ENCODE measurements at regions not wholly inside any gene's neighbourhood (a gene's known extent, or its start where the extent isn't known, plus 50 kb on each side); places are given as distances from the start of the nearest gene placed in this dataset.
A peak's percentile ranks its signal among the peaks of the same experiment; 100 is the strongest.

DNA sequence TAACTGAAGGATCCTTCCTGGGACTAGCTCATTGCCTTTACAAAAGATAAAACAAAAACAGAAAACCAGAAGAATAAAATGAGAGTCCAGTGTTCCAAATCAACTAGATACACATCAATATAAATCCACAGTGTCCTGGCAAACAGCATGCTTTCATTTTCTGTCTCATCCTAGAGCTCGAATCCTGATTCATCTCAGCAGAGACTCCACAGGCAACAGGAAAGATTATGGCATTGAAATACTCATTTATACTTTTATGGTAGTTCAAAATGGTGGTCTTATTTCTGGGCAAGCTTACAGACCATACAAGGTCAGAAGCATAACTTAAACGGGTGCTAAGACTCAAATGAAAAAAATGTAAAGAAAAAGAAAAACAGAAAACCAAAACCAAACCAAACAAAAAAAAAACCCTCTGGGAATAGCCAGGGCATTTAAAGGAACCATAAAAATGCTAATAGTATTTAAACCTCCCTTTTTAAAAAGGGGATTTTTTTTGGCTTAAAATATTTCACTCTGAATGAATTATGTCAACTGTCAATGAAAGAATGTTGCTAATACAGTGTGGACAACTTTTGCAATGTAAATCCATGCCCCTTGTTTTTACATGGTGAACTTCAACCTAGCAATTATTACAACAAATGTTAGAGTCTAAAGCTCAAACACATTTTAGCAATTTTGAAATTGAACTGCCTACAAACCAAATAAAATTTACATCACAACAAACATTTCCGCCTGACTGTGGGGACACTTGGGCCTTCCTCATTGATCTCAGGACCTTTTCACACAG, 57.9 kb downstream of the GPR101 start:
- TF ChIP-seq, protein P1, sequence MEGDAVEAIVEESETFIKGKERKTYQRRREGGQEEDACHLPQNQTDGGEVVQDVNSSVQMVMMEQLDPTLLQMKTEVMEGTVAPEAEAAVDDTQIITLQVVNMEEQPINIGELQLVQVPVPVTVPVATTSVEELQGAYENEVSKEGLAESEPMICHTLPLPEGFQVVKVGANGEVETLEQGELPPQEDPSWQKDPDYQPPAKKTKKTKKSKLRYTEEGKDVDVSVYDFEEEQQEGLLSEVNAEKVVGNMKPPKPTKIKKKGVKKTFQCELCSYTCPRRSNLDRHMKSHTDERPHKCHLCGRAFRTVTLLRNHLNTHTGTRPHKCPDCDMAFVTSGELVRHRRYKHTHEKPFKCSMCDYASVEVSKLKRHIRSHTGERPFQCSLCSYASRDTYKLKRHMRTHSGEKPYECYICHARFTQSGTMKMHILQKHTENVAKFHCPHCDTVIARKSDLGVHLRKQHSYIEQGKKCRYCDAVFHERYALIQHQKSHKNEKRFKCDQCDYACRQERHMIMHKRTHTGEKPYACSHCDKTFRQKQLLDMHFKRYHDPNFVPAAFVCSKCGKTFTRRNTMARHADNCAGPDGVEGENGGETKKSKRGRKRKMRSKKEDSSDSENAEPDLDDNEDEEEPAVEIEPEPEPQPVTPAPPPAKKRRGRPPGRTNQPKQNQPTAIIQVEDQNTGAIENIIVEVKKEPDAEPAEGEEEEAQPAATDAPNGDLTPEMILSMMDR (IDR thresholded peaks at IDR 0.05) = no peak

DNA sequence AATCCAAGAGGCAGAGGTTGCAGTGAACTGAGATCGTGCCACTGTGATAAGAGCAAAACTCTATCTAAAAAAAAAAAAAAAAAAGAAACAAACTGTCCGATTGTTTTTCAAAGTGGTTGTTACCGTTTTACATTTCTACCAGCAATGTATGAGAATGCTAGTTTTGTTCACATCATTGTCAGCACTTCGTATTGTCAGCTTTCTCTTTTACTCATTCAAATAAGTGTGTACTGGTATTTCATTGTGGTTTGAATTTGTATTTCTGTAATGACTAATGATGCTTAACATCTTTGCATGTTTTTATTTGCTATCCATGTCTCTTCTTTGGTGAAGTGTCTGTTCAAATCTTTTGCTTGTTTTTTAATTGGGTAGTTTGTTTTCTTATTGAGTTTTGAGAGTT, 65.8 kb downstream of the GPR101 start:
- TF ChIP-seq, protein P1 (IDR thresholded peaks at IDR 0.05) = no peak

DNA sequence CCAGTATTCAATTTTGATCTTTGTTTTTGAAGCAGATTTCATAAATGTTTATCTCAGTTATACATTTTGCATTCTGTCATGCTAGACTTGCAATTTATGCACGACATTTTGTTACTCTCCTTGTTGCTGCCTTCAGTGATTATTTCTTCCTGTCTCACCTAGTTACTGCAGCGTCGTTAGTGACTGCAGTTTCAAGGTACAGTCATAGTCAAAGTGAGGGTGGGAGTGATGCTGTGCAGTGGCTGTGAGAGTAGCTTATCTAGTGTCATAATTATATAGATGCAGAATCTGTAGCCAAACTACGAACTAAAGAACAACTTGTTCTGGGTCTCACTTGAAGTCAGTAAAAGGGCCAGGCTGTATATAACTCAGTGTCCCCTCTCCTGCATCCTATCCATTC, 69.8 kb downstream of the GPR101 start:
- TF ChIP-seq, protein P1 (IDR thresholded peaks at IDR 0.05) = no peak

DNA sequence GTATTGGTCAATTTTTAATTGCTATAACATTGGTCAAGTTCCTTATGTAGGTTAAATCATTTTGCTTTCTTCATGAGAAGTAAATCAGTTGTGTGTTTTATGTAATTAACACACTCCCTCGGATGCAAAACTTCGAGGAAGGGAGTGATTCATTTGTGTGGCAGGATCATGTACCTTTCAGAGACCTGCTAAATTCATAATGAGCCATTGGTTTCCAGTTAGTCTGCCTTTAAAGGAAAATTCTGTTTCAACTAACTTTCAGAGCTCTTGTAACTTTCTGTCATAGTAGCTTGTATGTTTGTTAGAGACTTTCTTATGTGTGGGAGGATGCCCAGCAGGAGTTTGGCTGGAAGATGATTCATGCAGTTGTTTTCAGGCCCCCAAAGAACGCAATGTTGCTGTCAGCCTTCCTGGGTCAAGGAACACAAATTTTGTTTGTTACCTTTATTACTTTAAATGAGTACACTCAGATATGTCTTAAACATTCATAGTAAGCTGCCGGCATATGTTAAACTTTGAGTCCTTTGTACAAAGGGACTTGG, 72.1 kb downstream of the GPR101 start:
- TF ChIP-seq, protein P1 (IDR thresholded peaks at IDR 0.05) = no peak

DNA sequence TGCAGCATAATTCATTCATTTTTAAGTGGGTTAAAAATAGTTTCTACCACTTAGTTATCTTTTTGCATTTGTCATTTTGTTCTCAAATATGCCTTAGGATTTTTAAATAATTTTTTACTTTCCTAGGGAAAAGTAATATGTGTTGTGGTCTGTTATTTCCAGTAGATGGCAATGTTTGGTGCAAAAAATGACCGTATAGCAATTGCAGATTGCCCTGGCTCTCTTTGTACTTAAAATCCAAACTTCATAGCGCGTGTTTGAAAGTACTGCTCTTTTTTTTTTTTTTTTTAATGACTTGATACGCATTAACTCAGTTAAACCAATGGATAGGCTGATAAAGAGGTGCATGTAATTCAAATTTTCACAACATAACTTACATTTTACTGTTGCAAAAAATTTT, 74.4 kb upstream of the RBMX start:
- TF ChIP-seq, protein P1 (IDR thresholded peaks at IDR 0.05) = no peak

DNA sequence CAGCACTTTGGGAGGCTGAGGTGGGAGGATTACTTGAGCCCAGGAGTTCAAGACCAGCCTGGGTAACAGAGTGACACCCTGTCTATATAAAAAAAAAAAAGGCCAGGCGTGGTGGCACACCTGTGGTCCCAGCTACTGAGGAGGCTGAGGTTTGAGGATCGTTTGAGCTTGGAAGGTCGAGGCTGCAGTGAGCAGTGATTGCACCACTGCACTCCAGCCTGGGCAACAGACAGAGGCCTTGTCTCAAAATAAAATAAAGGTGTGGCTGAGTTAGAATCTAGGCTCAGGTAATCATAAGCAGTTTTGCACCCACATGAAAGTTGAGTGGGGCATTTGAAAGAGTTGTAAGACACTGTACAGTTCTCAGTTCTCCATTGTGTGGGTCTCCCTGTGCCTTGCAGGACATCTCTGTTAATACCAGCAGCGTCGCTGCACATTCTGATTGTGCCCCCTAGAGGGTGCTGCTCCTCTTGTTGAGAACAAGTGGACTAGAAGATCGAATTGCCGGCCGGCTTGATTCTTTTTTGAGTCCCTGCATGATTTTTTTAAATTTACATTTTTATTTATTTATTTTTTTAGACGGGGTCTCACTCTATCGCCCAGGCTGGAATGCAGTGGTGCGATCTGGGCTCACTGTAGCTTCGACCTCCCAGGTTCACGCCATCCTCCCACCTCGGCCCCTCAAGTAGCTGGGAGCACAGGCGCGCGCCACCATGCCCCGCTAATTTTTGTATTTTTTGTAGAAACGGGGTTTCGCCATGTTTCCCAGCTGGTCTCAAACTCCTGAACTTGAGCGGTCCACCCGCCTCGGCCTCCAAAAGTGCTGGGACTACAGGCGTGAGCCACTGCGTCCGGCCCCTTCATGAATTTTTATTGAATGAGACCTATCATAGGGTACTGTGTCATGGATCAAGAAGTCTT, 73.6 kb upstream of the RBMX start:
- TF ChIP-seq, protein P1 (IDR thresholded peaks at IDR 0.05) = peak; percentile 56; the same call in 1 of the 2 replicates

DNA sequence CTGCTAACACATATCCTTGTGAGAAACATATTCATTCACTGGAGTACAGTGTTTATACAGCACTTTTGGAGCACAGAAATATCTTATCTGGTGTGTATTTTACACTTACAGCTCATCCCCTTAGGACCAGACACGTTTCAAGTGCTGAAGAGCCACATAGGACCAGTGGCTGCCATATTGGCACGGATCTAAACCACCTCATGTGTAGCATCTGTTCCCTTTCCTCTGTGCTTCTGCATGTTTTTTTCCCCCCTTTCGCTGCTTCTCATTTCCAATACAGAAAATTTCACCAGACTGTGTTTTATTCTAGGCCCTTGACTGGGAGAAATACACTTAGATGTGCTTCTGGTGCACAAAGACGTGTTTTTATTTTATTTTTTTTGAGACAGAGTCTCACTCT, 69.7 kb upstream of the RBMX start:
- TF ChIP-seq, protein P1 (IDR thresholded peaks at IDR 0.05) = no peak
